ENCODE measurements at regions not wholly inside any gene's neighbourhood (a gene's known extent, or its start where the extent isn't known, plus 50 kb on each side); places are given as distances from the start of the nearest gene placed in this dataset.

DNA sequence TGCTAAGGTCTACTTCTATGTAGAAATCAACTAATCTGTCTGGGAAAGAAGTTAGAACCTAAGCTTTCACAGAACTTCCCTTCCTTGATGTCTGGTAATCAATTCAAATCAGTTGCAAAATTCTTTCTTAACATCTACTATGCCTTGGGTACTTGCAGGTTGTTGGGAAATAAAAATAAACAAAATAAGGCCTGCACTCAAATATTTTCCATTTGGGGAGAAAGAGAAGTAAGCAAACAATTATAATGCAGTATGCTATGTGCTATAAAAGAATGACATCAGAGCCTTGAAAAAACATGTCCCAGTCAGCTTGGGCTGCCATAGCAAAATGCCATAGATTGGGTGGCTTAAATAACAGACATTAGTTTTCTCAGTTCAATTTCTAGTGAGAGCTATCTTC lies 425.9 kb upstream of the DCN start:
- intact Hi-C loops (cut with micrococcal nuclease): no loop called here
- ChIA-PET POLR2A (no interaction called here), CTCF (no interaction called here)
- Mint-ChIP-seq H3K27me3 (no peaks in the 10 kb centered on the region), H3K4me3 (no peak overlapping the region), H3K4me1 (ENCODE audit: low read depth) (peaks cover 4% of the 10 kb centered on the region), H3K27ac (no peak overlapping the region), H3K9me3 (no peaks in the 10 kb centered on the region), H3K36me3 (ENCODE audit: low read depth) (no peaks in the 10 kb centered on the region)
- TF ChIP-seq, protein P1, sequence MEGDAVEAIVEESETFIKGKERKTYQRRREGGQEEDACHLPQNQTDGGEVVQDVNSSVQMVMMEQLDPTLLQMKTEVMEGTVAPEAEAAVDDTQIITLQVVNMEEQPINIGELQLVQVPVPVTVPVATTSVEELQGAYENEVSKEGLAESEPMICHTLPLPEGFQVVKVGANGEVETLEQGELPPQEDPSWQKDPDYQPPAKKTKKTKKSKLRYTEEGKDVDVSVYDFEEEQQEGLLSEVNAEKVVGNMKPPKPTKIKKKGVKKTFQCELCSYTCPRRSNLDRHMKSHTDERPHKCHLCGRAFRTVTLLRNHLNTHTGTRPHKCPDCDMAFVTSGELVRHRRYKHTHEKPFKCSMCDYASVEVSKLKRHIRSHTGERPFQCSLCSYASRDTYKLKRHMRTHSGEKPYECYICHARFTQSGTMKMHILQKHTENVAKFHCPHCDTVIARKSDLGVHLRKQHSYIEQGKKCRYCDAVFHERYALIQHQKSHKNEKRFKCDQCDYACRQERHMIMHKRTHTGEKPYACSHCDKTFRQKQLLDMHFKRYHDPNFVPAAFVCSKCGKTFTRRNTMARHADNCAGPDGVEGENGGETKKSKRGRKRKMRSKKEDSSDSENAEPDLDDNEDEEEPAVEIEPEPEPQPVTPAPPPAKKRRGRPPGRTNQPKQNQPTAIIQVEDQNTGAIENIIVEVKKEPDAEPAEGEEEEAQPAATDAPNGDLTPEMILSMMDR (IDR thresholded peaks at IDR 0.05): no peak
- ATAC-seq: no peak
- no peak for DNase-seq

DNA sequence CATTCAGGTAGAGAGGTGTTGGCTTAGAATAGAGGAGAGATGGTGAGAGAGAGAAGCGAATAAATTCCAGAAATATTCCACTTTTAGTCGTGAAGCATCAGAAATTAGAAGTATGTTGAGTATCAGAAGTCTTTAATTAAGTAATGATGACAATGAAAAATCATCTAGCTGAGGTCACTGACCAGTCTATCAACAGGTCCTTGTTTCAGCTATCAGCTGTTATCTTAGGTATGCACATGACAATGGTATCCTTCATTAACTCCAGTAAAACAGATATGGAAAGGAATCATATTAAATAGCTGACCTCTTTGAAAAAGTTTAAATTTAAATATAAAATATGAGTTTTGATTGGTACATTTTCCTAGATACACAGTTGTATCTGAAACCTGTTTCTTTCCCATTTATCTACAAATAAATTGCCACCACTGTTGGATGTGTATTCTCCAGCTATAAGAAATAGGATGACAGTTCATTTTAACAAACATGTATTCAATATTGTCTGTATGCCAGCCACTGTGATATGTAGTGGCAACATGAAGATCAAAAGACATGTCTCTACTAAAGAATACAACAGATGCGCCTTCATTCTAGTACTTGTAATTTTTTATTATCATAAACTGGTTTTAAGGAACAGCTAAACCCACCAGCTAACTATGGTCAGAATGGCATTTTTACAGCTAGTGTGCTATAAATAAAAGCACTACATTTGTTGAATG lies 424.2 kb upstream of the DCN start:
- H3K9me3 Mint-ChIP-seq: no peaks in the 10 kb centered on the region
- intact Hi-C loops (cut with micrococcal nuclease): no loop called here
- H3K4me3 Mint-ChIP-seq: no peak overlapping the region
- no peaks in the 10 kb centered on the region for H3K36me3 Mint-ChIP-seq (ENCODE audit: low read depth)
- ATAC-seq: no peak
- H3K27ac Mint-ChIP-seq: no peak overlapping the region
- POLR2A ChIA-PET: no interaction called here
- CTCF ChIA-PET: interaction anchor here (0.9 kb wide), 1 partner anchor 225 kb away, joined by 4 read pairs; no protein-coding TSS in a partner anchor
- H3K4me1 Mint-ChIP-seq (ENCODE audit: low read depth): peaks cover 4% of the 10 kb centered on the region
- TF ChIP-seq, protein P1 (IDR thresholded peaks at IDR 0.05): no peak
- DNase-seq: no peak
- H3K27me3 Mint-ChIP-seq: no peaks in the 10 kb centered on the region

DNA sequence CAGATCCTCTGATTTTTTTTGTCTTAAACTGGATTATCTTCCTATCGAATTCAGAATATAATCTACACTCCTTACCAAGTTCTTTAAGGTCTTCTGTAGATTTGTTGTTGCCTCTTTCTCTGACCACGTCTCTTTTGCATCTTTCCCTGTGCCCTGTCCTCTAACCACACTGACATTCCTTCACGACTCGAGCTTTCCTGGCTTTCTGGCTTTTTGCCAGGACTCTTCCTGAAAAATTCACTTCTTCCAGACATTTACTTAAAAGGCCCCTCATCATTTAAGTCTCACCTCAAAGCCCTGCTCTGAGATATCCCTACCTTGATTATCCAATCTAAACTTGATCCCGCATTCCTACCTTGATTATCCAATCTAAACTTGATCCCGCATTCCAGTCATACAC lies 422.3 kb upstream of the DCN start:
- peaks cover 4% of the 10 kb centered on the region for H3K4me1 Mint-ChIP-seq (ENCODE audit: low read depth)
- no peak overlapping the region for H3K4me3 Mint-ChIP-seq
- no peak overlapping the region for H3K27ac Mint-ChIP-seq
- H3K27me3 Mint-ChIP-seq: no peaks in the 10 kb centered on the region
- DNase-seq (no peak), ATAC-seq (no peak)
- POLR2A ChIA-PET: no interaction called here
- H3K9me3 Mint-ChIP-seq: no peaks in the 10 kb centered on the region
- intact Hi-C loops (cut with micrococcal nuclease): no loop called here
- H3K36me3 Mint-ChIP-seq (ENCODE audit: low read depth): no peaks in the 10 kb centered on the region
- TF ChIP-seq, protein P1 (IDR thresholded peaks at IDR 0.05): no peak
- CTCF ChIA-PET: interaction anchor here (1.2 kb wide), 1 partner anchor 223 kb away, joined by 3 read pairs; no protein-coding TSS in a partner anchor

DNA sequence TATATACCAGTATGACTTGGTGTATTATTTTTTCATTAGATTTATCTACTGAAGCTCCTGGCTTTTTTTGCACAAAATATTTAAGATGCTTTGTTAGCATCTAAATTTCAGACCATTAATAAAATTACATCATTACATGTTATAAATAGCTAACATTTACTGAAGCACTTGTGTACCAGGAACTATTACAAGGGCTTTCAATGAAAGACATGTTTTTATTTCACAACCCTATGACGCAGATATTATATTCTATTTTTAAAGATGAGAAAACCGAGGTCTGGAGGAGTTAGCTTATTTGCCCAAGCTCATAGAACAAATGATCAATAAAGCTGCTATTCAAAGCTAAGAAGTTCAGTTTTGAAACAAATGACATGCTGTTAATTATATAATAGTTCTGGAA lies 420.4 kb upstream of the DCN start:
- no peak for DNase-seq
- ChIA-PET CTCF (interaction anchor here (1.2 to 1.3 kb wide), 4 partner anchors 10 to 221 kb away, joined by 3 to 5 read pairs (median 4); no protein-coding TSS in a partner anchor), POLR2A (no interaction called here)
- Mint-ChIP-seq H3K4me3 (no peak overlapping the region), H3K36me3 (ENCODE audit: low read depth) (peaks cover 3% of the 10 kb centered on the region), H3K9me3 (peaks cover 7% of the 10 kb centered on the region), H3K27me3 (no peaks in the 10 kb centered on the region), H3K4me1 (ENCODE audit: low read depth) (no peaks in the 10 kb centered on the region), H3K27ac (no peak overlapping the region)
- TF ChIP-seq, protein P1 (IDR thresholded peaks at IDR 0.05): no peak
- intact Hi-C loops (cut with micrococcal nuclease): no loop called here
- no peak for ATAC-seq

DNA sequence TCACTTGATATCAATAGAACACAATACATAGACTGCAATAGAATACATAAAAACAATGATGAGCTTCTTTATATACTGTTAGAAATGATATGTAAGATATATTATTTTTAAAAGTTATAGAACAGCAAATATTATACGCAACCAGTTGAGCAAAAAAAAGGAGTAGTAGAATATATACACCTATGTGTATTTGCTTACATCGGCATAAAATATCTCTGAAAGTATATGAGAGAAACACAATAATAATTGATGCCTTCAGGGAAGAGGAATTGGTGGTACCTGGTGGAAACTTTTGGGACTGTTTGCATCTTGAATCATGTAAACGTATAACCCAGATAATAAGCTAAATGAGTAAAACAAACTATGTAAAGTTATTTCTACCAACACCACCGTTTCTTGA lies 418.4 kb upstream of the DCN start:
- no peaks in the 10 kb centered on the region for H3K27me3 Mint-ChIP-seq
- ATAC-seq (no peak), DNase-seq (no peak)
- TF ChIP-seq, protein P1 (IDR thresholded peaks at IDR 0.05): no peak
- H3K4me3 Mint-ChIP-seq: no peak overlapping the region
- peaks cover 3% of the 10 kb centered on the region for H3K36me3 Mint-ChIP-seq (ENCODE audit: low read depth)
- H3K4me1 Mint-ChIP-seq (ENCODE audit: low read depth): no peaks in the 10 kb centered on the region
- ChIA-PET CTCF (no interaction called here), POLR2A (no interaction called here)
- H3K27ac Mint-ChIP-seq: no peak overlapping the region
- H3K9me3 Mint-ChIP-seq: peaks cover 13% of the 10 kb centered on the region
- intact Hi-C loops (cut with micrococcal nuclease): no loop called here

Measured in activated CD8-positive, alpha-beta T cell treated with anti-CD3 and anti-CD28 coated beads for 36 hours (primary cell).